D341Med (cell line): ENCODE measurements at regions not wholly inside any gene's neighbourhood (a gene's known extent, or its start where the extent isn't known, plus 50 kb on each side); places are given as distances from the start of the nearest gene placed in this dataset.

Experiments used
- DNase-seq: peaks from one replicate; pipeline ENCODE4 v3.0.0; 2012; ENCODE audit warnings: low spot score

DNA sequence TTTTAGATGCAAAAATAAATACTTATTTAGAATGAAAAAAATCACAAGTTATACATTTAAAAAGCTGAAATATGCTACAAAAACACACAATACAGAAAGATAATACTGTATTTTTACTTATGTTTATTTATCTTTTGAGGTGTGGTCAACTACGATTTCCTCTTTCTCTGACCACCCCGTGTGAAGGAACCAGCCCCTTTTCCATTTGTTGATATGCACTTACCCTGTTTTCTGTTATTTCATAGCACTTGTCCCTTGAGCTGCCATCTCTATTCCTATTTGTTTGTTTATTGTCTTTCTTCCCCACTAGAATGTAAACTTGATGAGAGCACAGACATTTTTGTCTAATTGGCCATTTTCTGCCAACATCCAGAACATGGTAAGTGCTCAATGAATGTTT is 460.5 kb upstream of the TRIB2 start:
- DNase-seq, result no peak

DNA sequence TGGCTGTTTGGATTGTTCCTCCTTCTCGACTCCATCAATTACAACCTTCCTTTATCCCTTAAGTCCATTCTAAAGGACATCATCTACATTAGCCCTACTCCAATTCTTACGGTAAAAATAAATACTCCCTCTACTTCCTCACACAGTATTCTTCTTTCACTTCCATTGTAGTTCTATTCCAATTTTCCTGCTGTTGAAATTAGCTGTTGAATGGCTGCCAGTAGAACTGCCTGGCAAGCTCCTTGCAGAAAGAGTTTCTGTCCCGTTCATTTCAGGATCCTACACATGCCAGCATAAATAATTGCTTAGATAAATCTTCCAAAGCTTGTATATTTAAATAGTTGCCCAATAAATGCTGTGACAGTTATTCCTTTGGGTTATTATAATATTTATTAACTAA is 459.3 kb upstream of the TRIB2 start:
- no peak for DNase-seq

DNA sequence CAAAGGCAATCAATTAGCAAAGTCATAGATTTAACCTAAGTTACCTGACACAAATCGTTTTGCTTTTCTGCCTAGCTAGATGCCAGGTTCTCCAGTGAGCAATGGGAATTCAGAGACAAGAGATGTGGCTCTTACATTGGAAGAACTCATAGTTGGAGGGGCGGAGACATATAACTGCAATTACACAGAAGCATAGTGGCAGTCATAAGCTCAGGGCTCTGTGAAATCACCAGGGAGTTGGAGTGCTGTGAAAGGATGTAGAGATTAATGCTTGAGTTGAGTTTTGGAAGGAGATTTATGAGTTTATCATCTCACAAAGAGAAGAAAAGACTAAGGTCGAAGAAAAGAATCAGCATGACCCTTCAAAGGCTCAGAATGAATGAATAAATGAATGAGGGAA is 457.2 kb upstream of the TRIB2 start:
- no peak for DNase-seq

DNA sequence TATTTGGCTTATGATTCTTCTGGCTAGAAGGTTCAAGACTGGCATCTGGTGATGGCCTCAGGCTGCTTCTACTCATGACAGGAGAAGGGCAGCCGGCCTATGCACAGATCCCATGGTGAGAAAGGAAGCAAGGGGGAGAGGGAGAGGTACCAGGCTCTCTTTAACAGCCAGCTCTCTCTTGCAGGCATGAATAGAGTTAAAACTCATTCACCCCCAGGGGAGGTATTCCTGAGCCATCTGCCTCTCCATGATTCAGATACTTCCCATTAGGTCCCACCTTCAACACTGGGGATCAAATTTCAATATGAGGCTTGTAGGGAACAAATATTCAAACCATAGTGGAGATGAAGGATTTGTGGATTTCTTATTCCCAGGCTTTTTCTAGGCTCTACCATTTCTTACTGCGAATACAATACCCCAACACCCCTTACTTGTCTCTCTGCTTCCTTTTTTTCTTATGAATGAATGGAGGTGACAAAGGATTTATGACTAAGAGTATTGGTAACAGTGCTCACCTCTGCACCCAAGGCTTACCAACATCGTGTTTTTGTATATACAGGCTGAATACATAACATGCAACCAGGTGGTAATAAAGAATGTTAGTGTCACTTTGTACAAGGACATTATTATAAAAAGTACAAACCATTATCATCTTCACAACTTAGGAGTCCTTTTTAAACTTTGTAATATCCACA is 454.6 kb upstream of the TRIB2 start:
- DNase-seq, result no peak

DNA sequence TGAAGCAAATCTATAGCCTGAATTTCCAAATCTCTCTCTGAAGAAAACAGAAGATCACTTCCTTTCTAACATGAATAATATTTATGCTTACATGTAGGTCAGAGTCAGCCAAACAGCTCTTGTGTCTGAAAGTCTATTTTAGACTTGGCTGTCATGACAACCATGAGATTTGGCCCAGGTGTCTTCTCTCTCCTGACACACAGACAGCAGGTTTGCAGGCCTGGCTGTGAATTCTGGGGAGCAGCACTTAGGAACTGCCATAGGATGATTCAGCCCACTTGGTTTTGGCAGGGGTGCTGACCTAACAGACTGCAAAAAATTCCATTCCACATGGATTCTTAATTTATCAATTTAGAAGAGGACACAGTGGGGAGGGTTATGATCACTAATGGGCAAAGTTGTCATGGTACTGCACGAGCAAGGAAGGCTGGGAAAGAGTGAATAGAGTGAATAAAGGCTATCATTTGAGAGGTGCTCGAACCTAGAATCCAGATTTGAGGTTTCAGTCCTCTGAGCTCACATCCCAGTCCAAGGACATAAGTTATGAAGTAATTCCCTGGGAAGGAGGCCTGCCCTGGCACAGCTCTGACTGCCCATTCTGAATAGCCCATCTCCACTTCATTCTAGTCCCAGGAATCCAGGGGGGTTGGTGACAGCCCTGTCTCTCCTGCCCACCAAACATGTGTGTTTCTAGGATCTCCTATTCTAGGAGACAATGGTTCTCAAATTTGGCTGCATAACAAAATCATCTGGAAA is 453.9 kb upstream of the TRIB2 start:
- no peak for DNase-seq

DNA sequence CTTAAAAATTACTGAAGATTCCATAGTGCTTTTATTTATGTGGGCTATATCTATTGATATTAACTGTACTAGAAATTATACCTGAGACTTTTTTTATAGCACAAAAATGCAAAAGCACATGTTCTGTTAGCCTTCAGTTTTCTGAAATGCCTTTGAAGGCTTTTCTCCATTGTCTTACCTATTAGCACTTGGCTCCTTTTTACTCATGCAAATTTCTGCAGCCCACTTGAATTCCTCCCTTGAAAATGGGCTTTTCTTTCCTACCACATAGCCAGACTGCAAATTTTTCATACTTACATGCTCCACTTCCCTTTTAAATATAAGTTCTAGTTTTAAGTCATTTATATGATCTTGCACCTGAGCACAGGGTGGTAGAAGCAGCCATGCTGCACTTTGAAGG is 453.0 kb upstream of the TRIB2 start:
- DNase-seq, result no peak

DNA sequence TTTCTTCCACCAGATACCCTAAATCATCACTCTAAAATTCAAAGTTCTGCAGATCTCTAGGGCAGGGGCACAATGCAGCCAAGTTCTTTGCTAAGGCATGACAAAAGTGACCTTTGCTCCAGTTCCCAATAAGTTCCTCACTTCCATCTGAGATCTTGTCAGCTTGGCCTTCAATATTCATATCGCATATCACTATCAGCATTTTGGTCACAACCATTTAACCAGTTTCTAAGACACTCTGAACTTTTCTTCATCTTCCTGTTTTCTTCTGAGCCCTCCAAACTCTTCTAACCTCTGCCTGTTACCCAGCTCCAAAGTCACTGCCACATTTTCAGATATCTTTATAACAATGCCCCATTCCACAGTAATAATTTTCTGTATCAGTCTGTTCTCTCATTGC is 452.6 kb upstream of the TRIB2 start:
- DNase-seq, result no peak

DNA sequence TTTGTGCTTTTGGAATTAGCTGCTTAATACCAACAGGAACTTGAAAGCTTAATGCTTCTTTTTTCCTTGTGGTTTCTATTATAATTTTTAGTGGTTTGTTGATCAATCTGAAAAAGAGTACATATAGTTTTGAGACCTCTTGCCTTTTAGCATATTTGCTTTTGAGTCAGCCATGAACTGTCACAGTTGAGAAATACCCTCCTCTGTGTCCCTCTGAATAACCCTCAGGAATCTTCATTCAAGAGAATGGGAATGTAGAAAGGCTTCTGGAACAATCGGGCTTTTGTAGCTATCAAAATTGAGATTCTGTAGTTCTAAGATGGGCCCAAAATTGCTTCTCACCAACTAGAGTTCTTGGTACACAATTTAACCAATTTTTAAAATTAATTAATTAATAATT is 451.1 kb upstream of the TRIB2 start:
- DNase-seq, result no peak

DNA sequence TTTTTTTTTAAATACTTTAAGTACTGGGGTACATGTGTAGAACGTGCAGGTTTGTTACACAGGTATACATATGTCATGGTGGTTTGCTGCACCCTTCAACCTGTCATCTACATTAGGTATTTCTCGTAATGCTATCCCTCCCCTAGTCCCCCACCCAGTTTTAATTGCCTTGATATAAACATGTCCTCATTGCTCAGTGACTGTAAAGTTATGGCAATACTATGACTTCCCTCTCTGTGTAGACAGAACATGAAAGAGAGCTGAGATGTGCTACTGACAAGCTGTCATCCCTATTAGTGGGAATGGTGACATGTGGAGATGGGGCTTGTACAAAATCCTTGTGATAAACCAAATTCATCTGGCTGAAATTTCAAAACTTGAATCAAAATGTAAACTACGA is 449.7 kb upstream of the TRIB2 start:
- DNase-seq, result no peak

DNA sequence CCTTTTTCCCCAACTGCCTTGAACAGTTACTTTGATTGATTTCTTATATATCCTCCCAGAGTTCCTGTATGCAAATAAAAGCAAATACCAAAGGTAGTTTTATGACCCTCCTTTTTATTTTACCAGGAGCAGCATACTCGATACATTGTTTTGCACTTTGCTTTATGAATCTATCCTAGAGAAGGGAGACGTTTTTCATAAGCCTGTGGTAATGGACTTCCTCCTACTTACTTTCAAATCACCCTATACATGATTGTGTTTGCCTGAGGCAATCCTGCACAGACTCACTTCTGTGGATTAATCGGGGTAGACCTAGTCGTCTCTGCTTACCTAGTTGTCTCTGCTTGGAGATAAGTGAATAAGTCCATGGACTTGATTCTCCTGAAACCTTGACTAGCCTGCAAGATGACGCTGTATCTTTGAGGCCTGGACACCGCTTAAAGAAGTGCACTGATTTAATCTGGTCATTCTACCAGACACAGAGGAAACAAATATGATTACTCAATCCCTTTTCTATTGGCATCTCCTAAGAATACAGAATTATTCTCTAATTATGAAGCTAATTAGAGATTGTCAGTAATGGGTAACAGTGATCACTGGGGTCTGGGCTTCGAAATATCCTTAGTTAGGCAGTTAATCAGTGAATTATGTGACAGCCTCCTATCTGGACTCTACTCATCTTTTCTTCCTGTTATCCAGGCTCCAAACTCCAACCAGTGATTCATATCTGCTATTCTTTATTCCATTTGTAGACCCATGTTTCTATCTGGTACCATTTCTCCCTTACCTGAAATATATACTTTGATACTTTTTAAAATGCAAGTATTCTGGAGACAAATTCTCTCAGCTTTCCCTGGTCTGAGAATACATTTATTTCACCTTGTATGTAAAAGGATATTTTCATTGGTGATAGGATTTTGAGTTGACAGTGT is 447.4 kb upstream of the TRIB2 start:
- no peak for DNase-seq

DNA sequence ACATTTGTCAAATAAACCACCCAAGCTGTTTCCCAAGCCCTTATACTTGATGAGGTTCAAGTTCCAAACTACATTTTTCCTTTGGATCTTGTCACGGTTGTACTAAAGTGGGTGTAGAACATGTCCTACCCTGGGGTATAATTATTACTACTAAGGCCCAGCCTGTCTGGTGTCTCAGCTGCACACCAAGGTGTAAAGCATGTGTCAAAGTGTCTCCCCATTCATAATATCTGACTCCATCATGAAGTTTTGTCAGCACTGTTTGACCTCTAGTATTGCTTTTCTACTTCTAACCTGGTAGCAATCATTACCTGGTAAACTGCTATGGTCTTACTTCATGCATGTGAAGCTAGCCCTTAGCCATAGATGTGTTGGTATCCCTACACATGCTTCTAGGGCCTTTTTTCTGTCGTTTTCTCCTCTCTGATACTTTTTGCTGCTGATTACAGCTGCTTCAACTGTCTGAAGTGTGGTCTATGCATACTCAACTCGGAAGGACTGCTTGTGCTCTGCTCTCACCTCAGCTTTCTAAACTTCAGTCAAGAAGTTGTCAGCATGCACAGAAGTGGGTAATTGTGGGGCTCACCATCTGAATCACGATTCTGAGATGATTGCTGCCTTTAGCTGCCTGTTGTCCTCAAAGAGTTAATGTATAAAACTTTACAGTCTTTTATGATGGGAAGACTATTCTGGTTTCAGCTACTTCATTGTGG is 445.7 kb upstream of the TRIB2 start:
- no peak for DNase-seq

DNA sequence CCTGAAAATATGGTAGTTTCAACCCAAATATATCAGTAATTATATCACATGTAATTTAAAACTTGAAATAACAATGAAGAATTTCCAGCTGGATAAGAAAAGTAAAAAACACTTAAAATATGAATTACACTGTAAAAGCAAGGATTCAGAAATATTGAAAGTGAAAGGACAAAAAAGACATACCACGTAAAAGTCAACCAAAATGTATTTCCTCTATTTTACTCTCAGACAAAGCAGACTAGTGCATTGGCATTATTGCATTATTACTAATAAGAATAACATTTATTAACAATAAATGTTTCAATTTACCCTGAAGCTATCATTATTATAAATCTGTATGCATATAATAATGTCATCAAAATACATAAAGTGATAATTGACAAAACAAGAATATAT is 445.1 kb upstream of the TRIB2 start:
- DNase-seq, result no peak

DNA sequence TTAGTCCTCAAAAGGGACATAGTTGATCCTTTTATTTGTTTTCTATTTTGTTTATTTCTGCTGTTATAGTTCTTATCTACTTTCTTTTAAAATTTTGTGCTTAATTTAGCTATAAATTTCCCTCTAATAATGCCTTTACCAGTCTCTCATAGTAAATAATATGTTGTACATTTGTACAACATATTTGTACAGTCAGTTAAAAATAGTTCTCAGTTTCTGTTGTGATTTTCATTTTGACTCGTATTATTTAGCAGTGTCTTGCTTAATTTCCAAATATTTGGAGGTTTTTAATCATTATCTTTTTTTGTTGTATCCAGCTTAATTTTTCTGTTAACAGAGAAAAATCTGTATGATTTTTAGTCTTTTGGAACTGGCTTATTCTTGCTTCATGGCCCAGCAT is 443.6 kb upstream of the TRIB2 start:
- DNase-seq, result no peak

DNA sequence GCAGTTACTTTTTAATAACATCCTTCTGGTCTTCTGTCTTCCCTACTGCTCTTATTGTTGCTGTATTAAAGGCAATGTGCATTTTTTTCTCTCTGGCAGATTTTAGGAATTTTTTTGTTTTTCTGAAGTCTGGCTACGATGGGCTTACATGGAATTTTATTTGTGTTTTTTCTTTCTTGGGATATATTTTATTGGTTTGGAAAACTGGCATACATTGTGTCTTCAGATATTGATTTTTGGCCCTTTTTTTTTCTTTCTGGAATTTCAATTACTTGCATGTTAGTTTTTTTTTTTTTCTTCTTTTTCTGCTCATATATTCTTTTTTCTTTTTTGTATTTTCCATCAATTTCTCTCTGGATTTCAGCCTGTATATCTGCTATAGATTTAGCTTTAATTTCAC is 442.1 kb upstream of the TRIB2 start:
- DNase-seq, result no peak

DNA sequence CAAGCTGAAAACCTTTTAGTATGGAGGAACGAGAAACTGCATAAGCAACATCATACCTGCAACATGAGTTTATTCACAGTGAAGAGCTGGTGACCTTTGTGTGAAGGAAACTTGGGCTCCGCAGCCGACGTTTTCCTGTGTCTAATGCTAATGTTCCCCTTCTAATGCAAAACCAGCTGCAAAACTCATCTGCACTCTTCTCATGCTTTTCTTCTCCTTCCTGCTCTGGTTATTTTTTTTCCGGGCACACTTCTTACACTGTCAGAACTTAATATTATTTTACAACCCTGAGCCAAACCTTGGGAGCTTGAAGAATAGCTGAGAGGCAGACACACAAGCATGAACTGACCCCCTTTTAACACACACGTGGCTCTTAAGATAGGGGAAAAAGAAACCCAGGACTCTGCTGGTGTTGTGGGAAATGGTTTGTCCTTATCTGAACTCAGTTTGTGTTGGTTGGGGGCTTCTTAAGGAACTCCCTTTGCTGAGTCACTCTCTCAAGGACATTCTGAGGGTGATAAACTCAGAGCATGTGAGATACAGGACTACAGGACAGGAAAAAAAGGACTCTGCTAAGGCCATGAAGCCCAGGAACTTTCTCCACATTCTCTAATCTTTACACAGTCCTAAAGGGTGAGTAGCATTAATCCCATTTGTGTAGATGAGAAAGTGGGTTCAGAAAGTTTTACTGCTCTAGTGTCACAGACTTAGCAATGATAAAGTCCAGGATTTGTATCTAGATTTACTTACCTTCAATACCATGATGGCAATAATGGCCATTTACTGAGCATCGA is 439.3 kb upstream of the TRIB2 start:
- no peak for DNase-seq

DNA sequence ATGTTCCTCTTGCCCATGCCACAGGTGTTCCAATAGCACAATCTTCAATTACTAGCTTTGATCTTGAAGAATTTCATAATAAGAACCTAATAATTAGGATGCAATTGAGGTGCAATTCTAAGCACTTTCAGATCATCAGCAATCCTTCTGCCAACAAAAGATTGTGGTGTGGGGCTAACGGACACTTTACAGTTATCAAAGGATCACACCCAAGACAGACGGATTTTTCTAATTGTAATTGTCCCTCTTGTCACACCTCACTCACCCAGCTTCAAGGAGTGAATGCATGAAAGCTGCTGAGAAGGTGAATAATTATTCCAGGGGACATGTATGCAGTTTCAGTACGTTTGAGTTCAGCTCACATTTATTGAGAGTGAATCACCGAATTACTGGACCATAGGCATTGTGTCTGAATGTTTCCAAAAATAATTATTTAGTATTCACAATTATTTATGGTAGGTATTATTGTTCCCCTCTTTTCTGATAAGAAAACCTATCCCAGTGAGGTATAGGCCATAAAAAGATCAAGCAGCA is 438.5 kb upstream of the TRIB2 start:
- DNase-seq, result no peak

DNA sequence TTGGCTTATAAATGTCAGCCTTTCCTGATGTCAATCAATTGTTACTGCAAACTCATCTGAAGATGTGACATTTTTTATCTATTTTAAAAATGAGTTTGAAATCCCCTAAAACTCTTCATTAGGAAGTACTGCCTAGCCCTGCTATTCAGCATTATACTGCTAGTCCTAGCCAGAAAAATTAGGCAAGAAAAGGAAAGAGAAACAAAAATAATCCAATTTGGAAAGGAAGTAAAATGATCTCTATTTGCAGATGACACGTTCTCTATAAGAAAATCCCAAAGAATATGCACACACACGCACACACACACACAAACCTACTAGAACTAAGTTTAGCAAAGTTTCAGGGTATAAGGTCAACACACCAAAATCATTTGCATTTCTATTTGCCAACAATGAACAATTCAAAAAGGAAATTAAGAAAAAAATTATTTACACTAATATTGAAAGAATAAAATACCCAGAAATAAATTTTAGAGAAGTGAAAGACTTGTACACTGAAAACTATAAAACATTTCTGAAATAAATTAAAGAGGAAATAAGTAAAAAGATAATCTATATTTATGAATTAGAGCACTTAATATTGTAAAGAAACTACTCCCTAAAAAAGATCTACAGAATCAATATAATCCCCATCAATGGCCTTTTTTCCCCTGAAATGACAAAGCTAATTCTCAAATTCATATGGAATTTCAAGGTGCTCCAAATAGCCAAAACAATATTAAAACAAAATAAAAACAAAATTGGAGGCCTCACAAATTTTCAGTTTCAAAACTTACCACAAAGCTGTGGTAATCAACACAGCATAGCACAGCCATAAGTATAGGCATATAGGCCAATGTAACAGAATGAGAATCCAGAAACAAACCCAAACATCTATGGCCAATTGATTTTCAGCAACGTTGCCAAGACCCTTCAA is 433.7 kb upstream of the TRIB2 start:
- no peak for DNase-seq

DNA sequence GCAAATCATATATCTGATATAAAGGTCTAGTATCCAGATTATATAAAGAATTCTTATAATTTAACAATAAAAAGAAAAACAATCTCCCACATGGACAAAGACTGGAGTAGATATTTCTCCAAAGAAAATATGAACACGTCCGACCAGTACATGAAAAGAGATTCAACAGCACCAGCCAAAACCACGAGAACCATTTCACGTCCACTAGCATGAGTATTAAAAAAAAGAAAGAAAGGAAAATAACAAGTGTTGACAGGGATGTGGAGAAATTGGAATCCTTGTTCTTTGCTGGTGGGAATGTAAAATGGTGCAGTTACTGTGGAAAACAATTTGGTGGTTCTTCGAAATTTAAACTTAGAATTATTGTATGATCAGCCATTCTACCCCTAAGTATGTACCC is 432.7 kb upstream of the TRIB2 start:
- no peak for DNase-seq

DNA sequence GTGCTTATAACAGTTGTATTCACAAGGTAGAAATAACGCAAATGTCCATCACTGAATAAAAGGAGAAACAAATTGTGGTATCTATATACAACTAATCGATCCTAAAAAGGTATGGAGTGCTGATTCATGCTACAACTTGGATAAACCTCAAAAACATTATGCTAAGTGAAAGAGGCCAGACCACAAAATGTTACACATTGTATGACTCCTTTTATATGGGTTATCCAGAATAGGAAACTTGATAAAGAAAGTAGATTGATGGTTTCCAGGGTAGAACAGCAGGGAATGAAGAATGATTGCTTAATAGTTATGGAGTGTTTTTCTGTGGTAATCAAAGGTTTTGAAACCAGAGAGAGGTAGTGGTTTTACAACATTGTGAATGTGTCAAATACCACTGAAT is 432.2 kb upstream of the TRIB2 start:
- DNase-seq, result no peak

DNA sequence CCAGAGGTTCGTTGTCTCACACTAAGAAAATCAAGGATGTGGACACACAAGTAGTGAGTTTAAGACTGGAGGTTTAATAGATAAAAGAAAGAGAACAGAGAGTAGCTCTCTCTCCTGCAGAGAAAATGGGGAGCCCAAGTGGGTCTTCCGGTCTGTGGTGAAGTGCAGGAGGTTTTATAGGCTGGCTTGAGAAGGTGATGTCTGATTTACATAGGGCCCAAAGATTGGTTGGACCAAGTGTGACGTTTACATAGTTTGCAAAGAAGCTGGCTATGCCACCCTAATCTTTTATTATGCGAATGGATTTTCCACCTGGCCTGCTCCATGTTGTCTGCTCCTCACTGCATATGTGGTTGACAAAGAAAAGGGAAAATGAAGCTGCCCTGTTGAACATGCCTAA is 430.4 kb upstream of the TRIB2 start:
- DNase-seq, result no peak
